GM21717 (cell line): ENCODE measurements at regions not wholly inside any gene's neighbourhood (a gene's known extent, or its start where the extent isn't known, plus 50 kb on each side); places are given as distances from the start of the nearest gene placed in this dataset.

Experiments used
- ATAC-seq: cut with Tn5 transposase; IDR thresholded peaks from one replicate; pipeline ENCODE4 v1.9.1; 2021; ENCODE audit warnings: mild to moderate bottlenecking, moderate library complexity; ENCODE audit not compliant: unreplicated experiment

GRCh38 chr5:33281431-33281843 lies 159.3 kb upstream of the TARS1 start:
- ATAC-seq: no peak

- no peak for ATAC-seq
These were observed 158.6 kb upstream of the TARS1 start for GRCh38 chr5:33282157-33282556.

- no peak for ATAC-seq
These were observed 158.1 kb upstream of the TARS1 start for GRCh38 chr5:33282696-33283095.

- no peak for ATAC-seq
These were observed 157.5 kb upstream of the TARS1 start for GRCh38 chr5:33283243-33283642.

DNA sequence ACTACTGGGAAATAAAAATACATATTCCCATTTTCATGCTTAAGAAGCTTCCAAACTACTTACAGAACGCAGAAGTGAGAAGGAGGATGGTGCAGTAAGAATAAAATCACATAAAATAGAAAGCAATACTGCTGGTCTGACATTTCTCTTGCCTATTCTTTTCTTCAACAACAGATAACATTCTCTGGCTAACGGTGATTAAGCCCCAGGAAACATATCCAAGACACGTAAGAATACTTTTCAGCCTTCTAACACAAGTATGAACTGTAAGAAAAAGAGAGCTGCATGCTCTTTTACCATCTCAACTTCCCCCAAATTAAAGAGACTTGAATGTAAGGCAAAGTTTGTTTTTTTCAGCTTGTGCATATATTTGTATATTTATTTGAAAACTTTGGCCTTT lies 156.1 kb upstream of the TARS1 start:
- ATAC-seq: no peak

- ATAC-seq: no peak
These were observed 153.5 kb upstream of the TARS1 start for GRCh38 chr5:33287242-33287641.

GRCh38 chr5:33291216-33292000 lies 149.4 kb upstream of the TARS1 start:
- ATAC-seq: no peak

GRCh38 chr5:33297760-33298216 lies 143.0 kb upstream of the TARS1 start:
- ATAC-seq: no peak

DNA sequence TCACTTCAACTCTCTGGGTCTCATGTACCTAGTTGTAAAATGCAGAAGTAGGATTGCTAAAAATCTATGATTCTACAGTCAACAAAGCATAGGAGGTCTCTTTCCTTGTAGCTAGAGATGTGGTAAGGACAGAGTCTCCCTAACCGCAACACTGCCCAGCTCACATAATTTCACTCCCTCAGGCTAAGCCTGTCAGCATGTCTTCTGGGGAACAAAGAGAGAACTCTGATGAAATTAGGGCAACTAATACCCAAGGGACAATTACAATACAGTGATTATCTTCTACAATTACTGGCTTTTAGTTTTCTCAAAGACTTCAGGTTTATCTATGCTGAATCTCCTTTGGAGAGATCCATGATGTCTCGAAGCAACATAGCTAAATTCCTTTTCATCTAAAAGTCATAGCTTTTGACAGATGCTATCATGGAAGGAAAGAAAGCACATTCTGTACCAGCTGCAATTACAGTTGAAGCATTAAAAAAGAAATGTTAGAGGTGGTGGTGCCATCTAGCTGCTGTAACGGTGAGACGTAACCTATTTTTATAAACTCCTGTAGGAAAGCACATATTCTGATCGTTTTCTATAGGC lies 141.1 kb upstream of the TARS1 start:
- ATAC-seq: peak; percentile 32

DNA sequence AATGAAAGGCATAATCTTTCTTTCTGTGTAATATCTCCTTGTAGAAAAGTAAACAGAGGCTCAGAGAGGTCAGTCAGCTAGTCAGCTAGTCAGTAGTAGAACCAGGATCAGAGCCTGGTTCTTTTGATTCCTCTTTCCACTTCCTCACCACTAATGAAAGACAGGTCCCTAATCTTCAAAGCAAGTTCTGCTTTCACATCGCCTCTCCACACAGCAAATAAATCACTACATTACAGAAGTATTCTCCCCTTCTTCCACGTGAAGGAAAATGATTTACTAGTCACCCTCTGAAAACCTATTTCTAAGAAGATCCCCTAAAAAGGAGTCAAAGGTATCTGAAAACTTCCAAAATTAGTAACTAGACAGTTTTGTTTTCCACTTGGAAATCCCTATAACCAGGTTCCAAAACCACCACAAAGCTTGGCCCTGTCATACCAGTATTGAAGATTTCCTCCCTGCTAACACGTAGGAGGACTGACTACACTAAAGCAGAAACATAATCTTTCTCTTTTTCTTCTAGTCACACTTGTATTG lies 140.5 kb upstream of the TARS1 start:
- peak; percentile 86 for ATAC-seq

GRCh38 chr5:33303579-33304095 lies 137.1 kb upstream of the TARS1 start:
- no peak for ATAC-seq

DNA sequence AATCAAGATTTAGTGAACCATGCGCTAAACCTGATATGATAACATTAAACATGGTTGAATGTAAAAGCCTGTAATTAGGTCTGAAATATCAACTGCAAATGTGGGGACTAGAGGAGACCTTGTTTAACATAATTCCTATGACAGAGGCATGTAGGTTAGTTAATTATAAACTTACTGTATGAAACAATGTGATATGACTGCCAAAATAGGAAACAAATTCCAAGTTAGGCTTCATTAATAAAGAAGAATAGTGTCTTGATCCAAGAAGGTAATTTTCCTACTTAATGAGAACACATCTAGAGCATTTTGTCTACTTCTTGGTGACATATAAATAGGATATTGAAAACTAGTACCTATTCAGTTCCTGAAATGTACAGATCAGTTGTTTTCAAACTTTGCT lies 136.2 kb upstream of the TARS1 start:
- no peak for ATAC-seq

GRCh38 chr5:33305572-33305971 lies 135.2 kb upstream of the TARS1 start:
- no peak for ATAC-seq

GRCh38 chr5:33306758-33307157 lies 134.0 kb upstream of the TARS1 start:
- ATAC-seq: no peak

DNA sequence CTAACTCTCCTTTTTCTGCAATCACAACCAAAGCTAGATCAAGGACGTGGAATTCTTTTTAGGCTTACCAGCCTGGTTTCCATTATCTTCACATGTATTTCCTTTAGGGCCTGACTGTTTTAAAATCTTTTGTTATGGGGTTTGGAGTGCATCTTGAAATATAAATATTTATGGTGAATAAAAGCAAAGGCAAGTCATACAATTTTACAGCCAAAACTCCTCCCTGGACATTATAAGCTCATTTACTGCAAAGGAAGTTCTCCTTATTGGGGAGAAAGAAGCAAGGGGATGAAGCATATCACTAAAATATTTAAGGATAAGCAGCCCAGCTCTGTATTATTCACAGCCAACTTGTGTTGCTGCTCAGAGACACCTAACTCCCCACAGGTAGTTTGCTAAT lies 132.2 kb upstream of the TARS1 start:
- no peak for ATAC-seq

- no peak for ATAC-seq
These were observed 131.7 kb upstream of the TARS1 start for GRCh38 chr5:33309068-33309467.

DNA sequence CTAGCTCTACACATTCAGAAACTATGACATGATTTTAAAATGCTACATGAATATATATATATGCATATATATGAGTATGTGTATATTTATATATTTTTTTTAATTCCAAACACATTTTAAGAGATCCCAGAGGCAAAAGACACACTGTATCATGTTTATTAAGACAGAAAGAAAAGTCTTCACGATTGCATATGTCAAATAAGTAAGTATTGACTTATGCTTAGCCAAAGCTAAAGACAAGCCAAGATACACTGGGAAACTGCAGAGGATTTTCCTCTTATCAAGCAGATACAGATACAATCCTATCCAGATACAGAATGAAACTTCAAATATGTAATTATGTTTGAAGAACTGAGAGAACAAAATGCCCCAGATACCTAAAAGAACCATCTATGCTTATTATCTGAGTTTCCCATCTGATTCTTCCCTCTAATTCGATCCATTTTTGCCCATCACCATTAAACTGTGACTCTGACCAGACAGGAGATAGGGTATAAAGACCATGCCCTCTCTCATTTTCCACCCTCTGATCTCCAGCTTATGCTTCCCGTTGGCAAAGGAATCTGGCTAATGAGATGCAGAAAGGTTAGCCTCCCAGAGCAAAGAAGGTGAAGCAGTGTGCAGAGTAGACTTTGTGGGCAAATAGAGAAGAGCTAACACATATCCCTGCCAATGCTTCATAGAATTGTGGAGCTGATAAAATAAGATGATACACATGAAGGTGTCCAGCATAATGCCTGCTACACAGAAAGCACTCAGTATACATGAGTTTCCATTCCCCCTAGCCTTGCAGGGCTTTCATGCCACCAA lies 131.0 kb upstream of the TARS1 start:
- no peak for ATAC-seq

DNA sequence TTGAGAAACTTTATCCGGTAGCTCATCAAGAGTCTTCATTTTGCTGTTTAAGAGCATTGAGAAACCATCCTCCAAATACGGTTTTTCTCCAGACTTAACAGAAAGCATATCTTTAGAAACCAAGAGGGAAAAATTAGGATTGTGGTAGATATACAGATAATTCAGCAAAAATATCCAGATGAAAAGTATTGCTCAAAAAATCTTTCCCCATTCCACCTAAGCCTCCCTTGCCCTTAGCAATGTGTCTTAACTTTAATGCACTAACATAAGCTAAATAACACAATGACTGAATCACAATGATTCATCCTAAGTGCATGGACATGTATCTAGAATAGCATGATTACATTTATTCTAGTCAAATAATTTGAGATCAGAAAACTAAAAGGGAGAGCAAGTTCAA lies 130.3 kb upstream of the TARS1 start:
- no peak for ATAC-seq

- no peak for ATAC-seq
These were observed 128.9 kb upstream of the TARS1 start for GRCh38 chr5:33311893-33312292.

GRCh38 chr5:33312571-33313549 lies 127.9 kb upstream of the TARS1 start:
- no peak for ATAC-seq
